NCI-H128 (cell line): ENCODE measurements at regions not wholly inside any gene's neighbourhood (a gene's known extent, or its start where the extent isn't known, plus 50 kb on each side); places are given as distances from the start of the nearest gene placed in this dataset.

Source experiments
- DNase-seq: peaks from one replicate; lab custom pipeline; 2025; ENCODE audit not compliant: unreplicated experiment; lab: John Stamatoyannopoulos, UW

DNA sequence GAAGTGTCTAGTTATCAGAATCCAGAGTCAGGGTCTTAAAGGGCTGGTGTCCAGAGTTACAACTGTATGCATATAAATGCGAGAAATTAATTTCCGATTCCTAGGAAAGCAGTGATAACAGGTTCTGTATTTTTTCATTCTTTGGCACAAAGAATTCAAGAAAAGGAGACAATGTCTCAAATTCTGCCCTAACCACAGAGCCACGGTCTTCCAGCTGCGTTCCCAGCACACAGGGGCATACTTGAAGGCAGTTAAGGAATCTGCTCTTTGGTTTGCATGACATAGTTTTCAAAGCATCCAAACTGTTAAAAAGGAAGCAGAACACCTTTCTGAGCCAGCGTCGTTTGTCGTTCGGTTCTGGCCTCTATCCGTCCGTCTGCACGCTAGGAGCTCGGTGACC lies 416.9 kb upstream of the MKI67 start:
- no peak for DNase-seq

DNA sequence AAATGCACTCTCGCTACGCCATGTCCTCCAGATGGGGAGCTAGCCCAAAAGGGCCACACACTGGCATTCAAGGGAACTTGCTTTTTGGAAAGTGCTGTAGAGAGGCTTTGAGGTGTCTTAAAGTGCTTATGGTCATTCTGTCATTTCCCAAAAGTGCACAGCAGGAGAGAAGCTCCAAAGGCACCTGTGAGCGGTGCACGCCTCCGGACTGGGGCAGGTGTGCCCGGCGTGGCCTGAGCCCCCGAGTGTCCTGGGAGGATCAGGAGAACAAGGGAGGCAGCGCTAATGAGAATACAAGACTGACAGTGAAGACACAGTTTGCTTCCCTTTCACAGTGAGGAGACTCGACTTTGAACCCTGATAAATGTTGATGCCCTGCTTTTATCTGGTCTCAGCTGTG lies 419.0 kb upstream of the MKI67 start:
- DNase-seq: no peak

DNA sequence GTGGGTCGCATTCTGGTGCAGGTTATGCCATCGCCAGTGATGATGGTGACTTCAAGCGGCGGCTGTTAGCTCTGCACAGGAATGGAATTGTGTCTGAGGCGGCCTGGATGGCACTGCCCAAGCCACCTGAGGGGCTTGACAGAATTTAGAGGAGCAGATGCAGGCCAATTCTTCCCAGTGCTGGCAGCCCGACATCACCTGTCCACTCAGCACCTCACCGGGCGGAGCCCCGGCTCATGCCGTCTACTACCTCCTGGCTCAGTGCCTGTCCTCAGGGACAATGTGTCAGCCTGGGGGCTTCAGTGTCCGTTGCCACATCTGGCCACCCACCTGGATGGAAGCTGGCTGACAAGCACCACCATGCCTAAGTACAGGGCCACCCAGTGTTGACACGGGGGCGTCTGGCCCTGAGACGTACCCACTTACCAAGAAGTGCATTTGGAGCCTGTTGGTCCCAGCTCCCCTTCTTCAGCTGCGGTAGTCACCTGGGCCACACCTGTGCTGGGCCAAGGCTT lies 420.5 kb upstream of the MKI67 start:
- no peak for DNase-seq

DNA sequence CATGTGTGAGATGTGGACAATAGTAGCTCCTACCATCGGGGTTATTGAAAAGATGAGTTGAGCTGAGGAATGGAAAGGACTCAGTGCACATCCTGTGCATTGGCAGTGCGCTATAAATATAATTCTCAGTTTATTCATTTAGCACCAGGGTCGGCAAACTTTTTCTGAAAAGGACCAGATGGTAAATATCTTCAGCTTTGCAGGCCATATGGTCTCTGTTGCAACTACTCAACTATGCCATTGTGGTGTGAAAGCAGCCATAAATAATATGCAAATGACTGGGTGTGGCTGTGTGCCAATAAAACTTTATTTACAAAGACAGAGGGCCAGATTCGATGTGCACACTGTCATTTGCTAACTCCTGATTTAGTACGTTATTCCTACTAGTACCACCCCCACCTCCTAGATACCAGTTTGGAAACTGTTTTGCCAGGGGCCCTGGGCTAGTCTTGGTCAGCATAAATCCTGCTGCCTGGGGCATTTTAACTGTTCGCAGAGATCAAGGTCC lies 422.9 kb upstream of the MKI67 start:
- no peak for DNase-seq

DNA sequence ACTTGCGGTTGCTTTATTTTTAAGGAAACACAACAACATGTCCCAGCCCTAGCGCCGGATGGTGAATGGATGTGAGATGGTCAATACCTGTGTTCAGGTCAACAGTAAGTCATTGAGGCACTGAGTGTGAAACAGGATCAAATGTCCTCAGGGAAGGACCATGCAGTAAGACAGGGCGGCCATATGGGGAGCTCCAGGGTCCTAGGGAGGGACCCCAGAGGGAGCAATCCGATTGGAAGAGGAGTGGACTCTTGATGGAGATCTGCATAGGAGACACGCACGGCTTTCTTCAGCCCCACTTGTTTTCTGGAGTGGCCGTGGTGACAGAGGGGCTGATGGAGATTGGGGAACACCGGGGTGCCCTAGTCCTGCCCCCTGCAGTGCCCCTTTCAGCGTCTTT lies 423.8 kb upstream of the MKI67 start:
- no peak for DNase-seq

DNA sequence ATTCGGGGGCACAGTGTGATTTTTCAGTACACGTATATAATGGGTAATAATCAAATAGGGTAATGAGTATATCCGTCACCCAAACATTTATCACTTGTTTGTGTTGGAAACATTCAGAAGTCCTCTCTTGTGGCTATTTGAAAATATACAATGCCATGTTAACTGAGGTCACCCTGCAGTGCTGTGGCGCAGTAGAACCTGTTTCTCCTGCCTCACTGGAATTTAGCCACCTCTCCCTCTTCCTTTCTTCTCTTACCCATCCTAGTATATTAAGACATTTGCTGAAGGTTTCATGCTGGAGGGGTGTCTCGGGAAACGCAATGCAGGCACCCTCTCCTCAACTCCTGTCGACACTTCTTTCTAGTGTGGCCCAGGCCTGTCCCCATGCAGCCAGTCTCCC lies 425.3 kb upstream of the MKI67 start:
- DNase-seq: no peak

DNA sequence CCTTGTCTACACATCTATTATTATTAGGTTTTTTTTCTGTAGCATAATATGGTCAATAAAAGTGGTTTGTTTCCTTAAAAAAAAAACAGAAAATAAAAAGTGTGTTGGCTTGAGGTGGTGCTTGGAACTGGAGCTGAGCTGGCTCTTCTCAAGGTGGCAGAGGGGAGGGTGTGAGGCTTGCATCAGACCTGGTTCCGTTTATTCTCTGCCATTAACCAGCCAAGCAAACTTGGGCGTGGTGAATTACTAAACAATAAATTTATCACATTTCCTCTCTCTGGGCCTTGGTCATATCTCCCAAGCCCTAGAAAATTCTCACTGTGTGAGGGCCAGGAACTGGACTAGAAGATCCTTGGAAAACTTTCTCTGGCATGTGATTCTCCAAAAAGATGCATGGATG lies 427.5 kb upstream of the MKI67 start:
- no peak for DNase-seq

DNA sequence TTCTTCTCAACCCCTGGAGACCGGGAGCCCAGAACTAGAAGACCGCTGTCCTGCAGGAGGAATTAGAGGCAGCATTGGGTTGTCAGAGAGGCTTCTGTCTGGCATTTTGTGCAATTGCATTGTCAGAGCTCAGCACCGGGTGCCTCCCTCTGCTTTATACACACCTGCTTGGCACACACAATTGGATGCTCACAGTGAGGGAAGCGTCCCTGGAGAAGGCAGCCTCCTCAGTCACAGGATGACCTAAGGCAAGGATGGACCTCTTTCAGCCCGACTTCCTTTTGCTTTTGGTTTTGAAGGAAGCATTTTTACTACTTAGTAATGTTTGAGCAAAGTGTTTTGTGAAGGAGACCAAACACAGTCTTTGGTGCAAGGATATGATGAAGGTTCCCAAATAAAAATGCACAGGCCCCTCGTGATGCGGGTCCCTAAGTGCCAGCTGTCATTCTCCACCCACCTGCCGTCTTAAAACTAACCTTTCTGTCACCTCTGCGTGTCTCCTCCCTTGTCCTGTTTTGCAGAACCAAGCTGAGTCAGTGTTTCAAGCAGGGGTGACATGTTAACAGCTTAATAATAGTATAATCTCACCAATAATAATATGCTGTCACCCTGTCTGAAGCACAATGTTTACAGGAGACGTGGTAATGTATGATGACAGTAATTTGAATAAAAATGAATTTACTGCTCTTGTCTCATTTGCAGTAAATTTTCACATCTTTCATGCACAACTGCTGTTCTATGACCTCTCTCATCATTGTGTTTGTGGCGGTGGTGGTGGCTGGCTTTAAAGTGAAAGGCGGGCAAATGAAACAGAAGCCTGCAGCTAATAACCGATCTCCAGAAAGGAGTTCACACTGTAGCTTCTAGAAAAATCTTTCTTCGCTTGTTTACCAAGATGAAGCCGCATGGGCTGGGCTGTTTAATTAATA lies 430.2 kb upstream of the MKI67 start:
- no peak for DNase-seq

DNA sequence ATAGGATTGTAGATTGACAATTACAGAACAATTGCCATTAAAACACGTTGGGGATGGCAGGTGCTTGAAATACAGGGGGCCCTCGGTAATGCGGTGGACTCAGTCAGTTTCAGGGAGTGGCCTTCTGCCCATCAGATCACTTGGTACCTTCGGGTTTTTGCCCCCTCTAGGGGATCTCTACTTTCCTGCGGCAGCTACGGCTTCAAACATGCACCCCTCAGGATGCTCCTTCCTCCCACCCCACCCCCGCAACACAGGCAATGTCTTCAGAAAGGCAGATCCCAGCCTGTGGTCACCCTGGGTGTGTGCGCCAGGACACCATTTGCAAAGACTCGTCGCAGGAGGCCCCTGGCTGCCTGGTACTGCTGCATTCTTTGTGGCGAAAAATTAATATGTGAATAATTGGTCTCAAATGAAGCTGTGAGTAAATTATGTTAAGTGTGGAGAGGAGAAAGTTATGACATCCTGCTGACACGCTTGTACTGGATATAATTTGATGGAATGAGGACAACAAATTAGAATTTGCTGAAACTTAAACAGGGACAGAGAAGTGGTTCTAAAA lies 431.0 kb upstream of the MKI67 start:
- no peak for DNase-seq

DNA sequence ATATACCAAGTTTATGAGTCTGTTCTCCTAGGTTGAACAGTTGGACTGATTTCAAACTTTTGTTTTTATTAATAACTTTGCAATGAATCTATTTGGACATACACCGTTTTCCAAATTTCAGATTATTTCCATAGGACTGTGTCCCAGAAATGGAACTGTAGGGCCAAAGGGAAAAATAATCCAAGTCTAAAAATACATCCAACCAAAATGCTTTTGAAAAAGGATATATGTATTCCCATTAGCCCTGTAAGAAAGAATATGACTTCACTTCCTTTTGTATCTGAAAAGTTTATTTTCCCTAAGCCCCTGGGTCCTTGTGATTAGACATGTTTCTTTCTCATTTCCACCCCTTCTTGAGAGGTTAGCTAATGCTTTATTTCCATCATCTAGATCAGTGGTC lies 434.2 kb upstream of the MKI67 start:
- DNase-seq: no peak

DNA sequence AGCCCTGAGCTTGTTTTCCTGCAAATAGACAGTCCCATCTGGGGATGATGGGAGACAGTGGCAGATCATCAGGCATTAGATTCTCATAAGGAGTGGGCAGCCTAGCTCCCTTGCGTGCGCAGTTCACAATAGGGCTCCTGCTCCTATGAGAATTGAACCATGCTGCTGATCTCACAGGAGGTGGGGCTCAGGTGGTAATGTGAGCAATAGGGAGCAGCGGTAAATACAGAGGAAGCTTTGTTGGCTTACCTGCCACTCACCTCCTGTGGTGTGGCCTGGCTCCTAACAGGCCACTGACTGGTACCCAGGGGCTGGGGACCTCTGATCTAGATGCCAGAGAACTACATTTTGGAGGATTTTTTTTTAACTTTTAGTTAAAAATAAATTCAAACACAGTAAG lies 434.8 kb upstream of the MKI67 start:
- no peak for DNase-seq

DNA sequence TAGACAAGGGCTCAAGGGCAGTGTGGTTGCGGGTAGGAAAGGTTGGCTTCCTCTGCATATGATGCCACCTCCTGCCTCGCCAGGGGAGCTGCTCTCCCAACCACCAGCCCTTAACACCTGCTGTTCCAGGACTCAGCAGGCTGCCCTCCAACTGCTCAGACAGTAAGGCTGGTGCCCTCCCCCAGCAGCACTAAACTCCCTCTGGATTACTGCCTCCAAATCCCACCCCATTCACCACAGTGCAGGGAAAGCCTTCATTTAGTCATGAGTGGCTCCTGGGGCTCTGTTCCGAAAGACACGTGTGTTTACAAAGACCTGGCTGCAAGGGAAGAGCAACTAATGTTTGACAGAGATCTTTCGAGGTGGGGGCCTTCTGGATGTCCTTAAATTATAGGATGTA lies 437.2 kb upstream of the MKI67 start:
- DNase-seq: no peak

DNA sequence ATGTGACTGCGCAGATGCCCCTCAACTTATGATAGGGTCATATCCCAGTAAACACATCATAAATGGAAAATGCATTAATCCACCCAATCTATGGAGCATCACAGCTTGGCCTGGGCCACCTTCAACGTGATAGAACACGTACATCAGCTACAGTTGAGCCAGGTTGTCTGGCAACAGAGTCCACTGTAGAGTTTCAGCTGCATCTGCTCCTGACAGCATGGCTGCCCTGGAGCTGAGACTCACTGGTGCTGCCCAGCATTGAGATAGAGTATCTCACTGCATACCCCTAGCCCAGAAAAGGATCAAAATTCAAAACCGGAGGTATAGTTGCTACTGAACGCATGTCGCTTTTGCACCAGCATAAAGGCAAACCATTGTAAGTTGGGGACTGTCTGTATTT lies 437.7 kb upstream of the MKI67 start:
- no peak for DNase-seq

DNA sequence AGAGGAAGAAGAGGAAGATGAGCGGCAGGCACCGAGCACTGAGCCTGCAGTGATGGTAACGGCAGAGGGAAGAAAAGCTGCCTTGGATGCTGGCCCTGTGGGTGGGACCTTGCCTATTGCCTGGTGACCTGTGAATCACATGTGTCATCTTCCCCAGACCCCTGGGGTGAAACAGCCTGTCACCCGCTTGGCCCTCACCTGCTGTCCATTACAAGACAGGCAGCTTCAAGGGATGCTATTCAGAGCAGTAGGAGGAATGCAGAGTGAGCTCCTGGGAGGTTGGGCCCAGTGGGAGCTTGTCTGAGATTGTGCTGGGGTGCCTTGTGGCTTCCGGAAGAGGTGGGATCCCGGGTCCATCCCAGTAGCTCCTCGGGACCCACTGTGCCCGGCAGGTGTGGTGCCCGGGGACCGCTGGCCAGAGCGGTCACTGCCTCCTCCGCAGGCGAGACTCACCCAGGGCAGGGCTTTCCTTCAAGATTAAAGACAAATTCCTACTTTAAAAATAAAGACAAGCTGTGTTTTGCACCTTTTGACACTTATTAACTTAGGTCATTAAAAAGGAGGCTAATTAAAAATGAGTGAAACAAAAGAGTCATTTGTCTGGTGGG lies 440.2 kb upstream of the MKI67 start:
- DNase-seq: no peak

DNA sequence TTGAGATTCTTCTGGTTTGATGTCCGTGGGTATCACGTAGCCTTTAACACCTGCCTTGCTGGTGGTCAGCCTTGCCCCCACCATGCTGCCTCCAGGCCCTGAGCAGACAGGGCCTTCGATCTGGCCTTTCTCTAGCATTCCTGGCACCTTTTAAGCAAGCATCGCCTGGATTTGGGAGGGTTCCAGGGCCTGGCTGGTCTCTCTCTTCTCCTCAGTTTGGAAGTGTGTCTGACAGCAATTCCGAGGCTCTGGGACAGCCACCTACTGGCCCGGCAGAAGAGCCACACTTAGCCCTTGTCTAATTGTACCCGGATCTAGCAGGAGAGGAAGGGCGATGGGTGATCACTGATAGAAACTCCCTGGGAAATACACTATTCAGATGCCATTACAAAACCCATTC lies 441.3 kb upstream of the MKI67 start:
- DNase-seq: no peak

DNA sequence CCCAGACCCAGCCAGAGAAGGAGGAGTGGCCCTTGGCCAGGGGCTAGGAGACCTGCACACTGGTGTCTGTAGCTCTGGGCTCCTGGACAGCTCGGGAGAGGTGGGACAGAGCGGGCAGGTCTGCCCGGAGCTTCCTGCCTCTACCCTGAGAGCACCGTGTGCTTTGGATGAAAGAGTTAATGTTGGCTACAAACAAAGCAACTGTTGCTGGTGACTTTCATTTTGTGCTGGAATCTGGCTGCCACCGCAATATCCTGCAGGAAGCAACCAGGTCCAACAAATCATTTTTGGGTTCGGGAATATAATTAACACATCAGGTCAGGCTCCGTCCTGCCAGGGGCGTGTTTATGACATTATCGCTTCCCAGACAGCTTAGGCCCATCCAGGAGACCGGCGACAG lies 441.8 kb upstream of the MKI67 start:
- DNase-seq: no peak

DNA sequence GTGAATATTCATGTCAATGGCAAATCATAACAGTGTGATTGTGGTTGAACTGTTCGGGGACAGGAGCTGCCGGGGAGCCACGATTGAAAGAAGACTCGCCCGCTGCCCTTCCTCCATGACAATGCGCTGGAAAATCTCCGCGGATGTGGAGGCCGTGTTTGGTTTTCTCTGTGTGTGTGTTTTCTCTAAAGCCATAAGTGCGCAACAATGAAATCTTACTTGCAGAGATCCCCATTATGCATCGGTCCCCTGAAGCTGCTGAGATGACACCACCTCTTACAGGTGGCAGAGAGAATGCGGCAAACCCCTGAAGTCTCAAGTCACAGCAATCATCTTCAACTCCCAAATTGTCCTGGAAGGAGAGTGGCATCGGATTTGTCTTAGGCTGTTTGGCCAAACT lies 442.3 kb upstream of the MKI67 start:
- no peak for DNase-seq

DNA sequence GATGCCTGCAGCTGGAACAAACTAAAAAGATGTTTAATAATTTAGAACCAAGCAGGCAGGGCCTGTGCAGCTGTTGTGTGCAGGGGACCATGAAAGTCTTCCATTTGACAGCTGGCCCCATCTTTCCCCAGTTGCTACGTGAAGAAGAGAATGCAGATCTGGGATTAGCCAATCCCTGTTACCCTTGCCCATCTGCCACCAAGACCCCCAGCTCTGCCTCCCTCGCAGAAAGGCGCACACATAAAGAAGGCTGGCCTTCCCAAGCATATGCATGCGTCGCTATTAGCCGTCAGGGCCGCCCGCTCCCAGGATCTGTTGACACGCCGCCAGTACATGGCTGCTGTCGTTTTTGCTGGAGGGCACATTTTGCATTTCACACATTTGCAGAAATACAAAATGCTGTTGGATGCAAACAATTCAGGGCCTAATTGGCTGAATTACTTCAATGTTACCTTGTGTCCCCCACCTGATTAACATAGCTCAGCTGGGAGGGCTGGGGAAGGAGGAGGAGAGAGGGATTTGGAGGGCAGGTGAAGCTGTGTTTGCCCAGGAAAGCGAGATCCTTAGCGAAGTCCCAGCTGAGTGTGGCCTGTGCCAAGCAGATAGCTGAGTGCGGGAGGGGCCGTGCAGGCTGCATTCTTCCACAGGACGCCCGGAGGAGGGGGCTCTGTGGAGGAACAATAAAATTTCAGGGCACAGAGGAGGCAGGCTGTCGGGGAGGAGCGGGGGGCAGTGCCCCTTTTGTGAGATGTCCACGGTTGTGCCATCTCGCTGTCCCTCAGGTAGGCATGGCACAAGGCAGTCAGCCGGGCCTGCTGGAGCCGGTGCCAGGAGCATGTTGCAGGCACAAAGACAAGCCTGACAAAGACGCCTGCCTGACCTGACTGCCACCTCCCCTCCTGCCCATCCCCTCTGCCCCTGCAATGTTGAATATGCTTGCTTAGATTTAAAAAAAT lies 443.0 kb upstream of the MKI67 start:
- no peak for DNase-seq

DNA sequence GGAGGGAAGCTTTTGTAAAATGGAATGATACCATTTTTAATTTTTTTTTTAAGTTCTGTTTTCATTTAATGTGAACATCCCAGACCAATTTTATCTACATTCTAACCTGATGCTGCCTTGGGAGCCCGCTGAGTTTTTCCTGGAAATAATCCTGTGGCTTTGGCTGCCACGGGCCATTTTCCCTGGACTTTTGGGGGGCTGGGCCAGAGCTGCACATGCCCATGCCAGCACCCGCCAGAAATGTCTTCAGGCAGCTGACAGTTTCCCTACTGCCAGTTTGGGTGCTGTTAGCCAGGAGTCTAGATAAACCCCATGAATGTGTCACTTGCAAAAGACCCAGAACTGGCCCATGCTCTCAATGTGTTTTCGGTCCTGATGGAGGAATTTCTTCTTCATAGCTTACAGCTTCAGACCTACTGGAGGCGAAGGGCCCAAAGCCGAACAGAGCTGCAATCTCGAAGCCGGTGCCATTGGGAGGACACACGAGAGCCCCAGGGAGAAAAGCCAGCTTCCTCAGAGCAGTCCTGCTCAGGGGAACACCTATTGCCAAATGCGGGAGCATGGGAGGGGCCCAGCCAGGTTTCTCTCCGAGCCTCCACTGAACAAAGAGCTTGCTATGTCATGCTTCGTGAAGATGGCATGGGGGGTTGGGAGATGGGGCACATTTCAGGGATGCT lies 444.2 kb upstream of the MKI67 start:
- no peak for DNase-seq

DNA sequence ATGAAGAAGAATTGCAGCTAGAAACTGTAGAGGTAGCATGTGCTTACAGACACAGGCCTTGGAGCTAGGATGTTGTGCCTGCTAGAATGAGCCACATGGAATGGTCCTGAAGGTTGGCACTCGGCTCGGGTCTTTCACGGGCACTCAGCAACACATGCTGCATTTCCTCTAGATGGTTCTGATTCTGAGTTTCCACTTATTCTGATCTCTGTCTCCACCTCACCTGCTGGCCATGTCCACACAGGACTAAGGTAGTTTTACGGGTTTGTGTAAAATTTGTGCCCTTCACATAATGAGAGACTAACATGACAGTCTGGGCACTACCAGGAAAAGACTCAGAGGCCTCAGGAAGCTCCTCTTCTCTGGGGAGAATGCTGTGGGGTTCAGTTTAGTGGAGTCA lies 444.8 kb upstream of the MKI67 start:
- no peak for DNase-seq
